ENCODE measurements at regions not wholly inside any gene's neighbourhood (a gene's known extent, or its start where the extent isn't known, plus 50 kb on each side); places are given as distances from the start of the nearest gene placed in this dataset.

DNA sequence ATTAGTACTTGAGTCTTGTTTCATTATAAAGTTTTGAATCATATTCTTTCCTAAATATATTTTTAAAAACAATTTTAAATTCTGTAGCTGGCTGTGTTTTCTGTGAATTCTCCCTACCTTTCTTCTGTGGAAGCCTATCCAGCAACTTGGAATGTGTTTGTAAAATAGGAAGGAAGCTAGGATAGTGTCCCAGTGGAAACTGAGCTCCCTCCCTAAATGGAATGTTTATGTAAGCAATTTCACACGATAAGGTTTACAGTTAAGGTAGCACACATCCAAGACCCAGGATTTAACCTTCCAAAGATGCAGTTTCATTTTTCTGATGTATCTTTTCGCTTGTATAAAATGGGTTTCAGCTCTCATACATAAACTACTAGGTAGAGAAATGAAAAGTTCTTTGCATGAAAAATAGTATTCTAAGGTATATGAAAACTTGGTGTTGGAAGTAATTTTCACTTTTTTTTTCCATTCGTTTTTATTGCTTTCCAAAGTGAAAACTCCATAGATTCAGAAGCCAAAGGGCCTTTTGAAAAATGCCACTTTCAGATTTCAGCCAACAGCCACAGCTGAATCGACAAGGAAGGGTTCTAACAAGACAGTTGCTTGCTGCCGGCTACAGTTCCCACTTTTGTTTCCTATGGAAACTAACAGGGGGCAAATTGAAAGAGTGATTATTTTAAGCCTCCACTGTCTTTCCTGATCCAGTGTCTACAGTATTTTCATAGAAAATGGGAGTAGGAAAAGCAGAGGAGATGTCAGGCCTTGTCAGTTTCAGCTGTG lies 405.1 kb upstream of the POU3F3 start:
- TF ChIP-seq, protein P1, sequence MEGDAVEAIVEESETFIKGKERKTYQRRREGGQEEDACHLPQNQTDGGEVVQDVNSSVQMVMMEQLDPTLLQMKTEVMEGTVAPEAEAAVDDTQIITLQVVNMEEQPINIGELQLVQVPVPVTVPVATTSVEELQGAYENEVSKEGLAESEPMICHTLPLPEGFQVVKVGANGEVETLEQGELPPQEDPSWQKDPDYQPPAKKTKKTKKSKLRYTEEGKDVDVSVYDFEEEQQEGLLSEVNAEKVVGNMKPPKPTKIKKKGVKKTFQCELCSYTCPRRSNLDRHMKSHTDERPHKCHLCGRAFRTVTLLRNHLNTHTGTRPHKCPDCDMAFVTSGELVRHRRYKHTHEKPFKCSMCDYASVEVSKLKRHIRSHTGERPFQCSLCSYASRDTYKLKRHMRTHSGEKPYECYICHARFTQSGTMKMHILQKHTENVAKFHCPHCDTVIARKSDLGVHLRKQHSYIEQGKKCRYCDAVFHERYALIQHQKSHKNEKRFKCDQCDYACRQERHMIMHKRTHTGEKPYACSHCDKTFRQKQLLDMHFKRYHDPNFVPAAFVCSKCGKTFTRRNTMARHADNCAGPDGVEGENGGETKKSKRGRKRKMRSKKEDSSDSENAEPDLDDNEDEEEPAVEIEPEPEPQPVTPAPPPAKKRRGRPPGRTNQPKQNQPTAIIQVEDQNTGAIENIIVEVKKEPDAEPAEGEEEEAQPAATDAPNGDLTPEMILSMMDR (conservative IDR thresholded peaks at IDR 0.05; ENCODE audit: low read depth, low read length), result no peak
- H3K4me3 ChIP-seq (ENCODE audit: low read depth, low read length), result no peak overlapping the region

DNA sequence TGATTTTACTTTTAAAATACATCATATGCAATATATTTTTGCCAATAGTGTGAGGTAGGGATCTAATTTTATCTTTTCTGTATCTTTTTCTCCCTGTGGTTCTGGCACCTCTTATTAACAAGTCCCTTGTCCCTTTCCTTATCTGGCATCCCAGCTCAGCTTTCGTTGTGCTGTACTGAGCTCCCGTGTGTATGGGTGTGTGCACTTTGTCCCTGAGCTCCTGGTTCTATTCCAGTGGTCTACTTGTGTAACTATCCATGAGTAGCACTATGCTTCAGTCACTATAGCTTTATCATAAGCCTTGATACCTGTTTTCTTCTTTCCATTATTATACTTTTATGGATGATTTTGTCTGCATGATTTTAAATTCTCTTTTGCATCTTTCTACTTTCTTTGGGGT lies 401.4 kb upstream of the POU3F3 start:
- no peak for DNase-seq (ENCODE audit: low read depth)
- TF ChIP-seq, protein P1 (conservative IDR thresholded peaks at IDR 0.05; ENCODE audit: low read depth, low read length), result no peak
- no peak overlapping the region for H3K4me3 ChIP-seq (ENCODE audit: low read depth, low read length)

More for the DNA sequence above, 405.1 kb upstream of the POU3F3 start:
- no peak for DNase-seq (ENCODE audit: low read depth)

DNA sequence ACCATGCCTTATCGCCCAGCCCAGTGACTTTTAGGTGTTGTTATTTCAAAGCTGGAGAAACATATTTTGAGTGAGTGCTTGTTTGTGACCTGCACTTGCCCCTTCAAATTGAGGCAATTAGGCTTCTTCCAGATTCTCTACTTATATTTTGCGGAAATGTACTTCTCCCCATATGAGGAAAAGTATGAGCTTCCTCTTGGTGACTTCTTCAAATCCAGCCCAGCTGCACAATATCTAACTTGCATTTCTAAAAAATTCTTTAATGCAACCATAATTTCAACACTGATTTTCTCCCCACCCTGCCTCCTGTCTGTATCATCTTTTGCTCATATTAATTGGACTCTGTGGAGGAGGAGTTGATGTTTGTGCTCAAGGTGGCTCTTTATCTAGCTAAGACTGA lies 391.2 kb upstream of the POU3F3 start:
- DNase-seq (ENCODE audit: low read depth), result no peak
- no peak overlapping the region for H3K4me3 ChIP-seq (ENCODE audit: low read depth, low read length)
- TF ChIP-seq, protein P1 (conservative IDR thresholded peaks at IDR 0.05; ENCODE audit: low read depth, low read length), result no peak

DNA sequence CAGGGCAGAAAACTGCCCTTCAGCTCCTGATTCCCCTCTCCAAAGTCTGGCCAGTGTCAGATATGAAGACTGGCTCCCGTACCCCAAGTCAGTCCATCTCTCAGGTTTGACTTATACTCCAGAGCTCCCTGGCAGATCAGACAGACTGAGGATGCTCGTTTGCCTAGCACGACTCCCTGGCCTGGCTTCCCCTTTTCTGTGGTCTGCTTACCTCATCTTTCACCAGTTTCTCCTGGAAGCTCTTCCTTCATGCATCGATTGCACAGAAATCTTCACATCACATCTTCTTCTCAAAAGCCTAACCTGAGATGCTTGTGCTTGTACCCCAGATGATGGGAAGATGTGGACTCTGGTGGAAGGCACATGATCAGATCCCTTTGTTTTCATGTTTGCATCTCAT lies 387.9 kb upstream of the POU3F3 start:
- TF ChIP-seq, protein P1 (conservative IDR thresholded peaks at IDR 0.05; ENCODE audit: low read depth, low read length), result no peak
- no peak overlapping the region for H3K4me3 ChIP-seq (ENCODE audit: low read depth, low read length)
- no peak for DNase-seq (ENCODE audit: low read depth)

DNA sequence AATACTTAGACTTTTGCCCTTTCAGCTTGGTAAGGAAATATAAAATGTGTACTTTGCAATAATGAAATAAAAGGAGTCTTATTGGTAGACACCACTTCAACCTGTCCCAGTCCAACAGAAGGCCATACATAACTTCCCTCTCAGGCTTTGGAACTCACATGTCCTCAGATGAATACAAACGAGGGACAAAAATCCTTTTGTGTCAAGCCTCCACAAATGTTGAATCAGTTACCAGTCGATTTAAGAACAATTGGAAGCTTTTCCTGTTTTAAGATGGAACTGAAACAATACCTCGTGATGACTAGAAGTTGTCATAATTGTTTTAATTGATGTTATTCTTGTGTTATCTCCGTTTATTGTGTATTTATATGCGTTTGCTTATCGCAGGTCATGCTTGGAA lies 385.1 kb upstream of the POU3F3 start:
- TF ChIP-seq, protein P1 (conservative IDR thresholded peaks at IDR 0.05; ENCODE audit: low read depth, low read length), result no peak
- no peak overlapping the region for H3K4me3 ChIP-seq (ENCODE audit: low read depth, low read length)
- DNase-seq (ENCODE audit: low read depth), result no peak

DNA sequence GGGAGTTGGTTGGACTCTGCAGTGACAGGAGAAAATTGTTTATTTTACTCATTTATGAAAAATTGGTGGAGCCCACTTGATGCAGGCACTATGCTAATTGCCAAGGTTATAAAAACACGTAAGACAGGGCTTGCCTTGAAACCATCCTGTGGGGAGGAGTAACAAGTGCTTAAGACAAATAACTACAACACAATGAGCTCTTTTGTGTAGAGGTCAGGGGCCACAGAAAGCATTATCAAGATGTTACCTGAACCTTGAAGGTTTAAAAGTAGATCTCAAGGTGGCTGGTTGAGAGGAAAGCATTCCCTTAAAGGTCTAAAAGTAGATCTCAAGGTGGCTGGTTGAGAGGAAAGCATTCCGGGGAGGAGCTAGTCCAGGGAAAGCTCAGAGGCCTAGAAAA lies 381.8 kb upstream of the POU3F3 start:
- DNase-seq (ENCODE audit: low read depth), result no peak
- no peak overlapping the region for H3K4me3 ChIP-seq (ENCODE audit: low read depth, low read length)
- TF ChIP-seq, protein P1 (conservative IDR thresholded peaks at IDR 0.05; ENCODE audit: low read depth, low read length), result no peak

DNA sequence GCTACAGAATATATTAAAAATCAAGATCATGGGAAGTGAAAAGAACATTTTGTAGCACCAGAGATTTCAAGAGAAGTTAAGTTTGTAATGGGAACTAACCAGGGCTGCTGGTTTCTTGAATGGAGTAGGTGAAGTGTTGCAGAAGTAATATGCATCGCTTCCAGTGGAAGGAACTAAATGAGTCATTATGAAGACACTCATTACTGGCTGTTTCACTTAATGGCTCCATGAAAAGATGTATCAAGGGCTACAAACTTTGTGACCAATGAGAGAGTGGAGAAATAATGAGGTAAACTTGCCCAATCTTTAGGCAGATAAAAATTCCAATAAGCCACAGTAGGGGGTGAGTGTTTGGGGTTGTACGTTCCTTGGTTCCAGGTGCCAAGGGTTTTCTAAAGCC lies 380.4 kb upstream of the POU3F3 start:
- DNase-seq (ENCODE audit: low read depth), result no peak
- H3K4me3 ChIP-seq (ENCODE audit: low read depth, low read length), result no peak overlapping the region
- TF ChIP-seq, protein P1 (conservative IDR thresholded peaks at IDR 0.05; ENCODE audit: low read depth, low read length), result no peak

Data from choroid plexus epithelial cell (primary cell).